COLO829 (cell line): ENCODE measurements at regions not wholly inside any gene's neighbourhood (a gene's known extent, or its start where the extent isn't known, plus 50 kb on each side); places are given as distances from the start of the nearest gene placed in this dataset.
A peak's percentile ranks its signal among the peaks of the same experiment; 100 is the strongest.

ENCODE experiments used
- DNase-seq: peaks from one replicate; pipeline ENCODE4 v3.0.0; 2012; ENCODE audit warnings: low spot score

GRCh38 chr19:31402529-31403316 is 53.5 kb upstream of the TSHZ3 start:
- no peak for DNase-seq

DNA sequence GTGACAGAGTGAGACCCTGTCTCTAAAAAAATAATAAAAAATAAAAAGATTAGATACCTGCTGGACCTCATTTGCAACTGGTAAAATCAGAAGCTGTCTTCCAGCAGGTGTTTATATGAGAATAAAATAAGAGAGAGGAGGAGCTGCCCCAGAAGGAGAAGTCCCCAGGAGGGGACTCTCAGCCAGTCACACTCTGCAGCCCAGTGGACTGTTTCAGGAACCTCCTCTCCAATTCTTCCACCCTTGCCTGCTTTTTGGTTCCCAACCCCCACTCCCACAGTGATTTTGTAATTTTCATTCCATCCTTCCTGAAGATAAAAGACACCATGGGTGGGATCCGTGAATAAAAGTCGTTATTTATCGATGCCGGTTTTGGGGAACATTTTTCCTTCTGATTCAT is 56.9 kb upstream of the TSHZ3 start:
- no peak for DNase-seq

DNA sequence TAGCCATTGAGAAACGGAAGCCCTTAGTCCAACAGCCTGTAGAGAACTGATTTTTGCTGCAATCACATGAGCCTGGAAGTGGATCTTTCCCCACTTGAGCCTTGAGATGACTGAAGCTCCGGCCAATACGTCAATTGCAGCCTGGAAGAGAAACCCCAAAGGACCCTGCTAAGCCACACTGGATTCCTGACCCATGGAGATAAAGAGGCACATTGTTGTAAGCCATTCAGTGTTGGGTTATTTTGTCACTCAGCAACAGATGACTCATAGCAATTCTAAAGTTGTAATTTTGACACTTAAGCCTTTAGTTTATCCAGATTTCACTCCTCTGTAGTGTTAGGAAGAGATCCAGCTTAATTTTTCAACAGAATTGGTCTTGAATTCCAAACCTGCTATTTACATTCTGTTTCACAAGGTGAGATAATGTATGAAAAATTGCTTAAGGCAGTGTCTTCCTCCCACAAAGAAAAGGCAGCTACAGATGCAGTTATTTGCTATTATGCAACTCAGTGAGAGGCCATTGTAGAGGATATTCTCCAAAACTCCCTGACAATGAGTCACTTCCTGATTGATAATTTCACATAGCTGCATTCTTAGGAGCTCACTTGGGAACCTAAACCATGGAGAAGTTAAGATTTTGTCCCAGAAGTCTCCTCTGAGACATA is 59.4 kb upstream of the TSHZ3 start:
- peak; percentile 82 for DNase-seq

- DNase-seq: no peak
These were observed 64.1 kb upstream of the TSHZ3 start for GRCh38 chr19:31413353-31413752.

DNA sequence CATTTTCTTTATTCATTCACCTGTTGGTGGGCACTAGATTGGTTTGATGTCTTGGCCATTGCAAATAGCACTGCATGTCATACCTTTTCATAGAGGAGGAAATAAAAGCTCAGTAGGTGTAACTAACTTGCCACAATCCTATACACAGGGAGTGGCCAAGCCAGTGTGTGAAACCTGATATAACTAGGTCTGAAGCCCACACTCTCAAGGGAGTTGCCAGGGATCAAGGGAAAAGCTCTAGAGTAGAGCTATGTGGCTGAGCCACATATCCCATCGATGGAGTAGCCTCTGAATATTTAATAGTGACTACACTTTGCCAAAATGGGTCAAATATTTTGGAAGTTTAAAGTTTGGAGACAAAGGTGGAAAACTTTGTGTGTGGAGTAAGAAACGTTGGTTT is 66.1 kb upstream of the TSHZ3 start:
- no peak for DNase-seq

DNA sequence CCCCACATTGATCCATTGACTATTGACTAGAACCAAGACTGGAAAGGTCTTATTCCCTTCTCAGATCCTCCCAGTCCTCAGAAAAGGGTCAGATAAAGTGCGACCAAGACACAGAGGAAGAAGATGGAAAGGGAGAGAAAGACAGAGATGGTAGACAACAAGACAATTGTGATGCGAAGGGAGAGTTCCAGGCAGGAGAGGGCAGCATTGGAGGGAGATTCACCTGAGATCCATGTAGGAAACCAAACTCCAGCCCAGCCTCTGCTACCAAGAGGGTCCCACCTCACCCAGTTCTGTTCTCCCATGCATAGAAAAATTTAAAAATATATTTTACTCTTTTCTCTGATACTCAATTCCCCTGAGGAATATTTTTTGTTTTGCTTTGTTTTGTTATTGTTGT is 67.3 kb upstream of the TSHZ3 start:
- no peak for DNase-seq

- no peak for DNase-seq
These were observed 68.8 kb upstream of the TSHZ3 start for GRCh38 chr19:31418055-31418454.

DNA sequence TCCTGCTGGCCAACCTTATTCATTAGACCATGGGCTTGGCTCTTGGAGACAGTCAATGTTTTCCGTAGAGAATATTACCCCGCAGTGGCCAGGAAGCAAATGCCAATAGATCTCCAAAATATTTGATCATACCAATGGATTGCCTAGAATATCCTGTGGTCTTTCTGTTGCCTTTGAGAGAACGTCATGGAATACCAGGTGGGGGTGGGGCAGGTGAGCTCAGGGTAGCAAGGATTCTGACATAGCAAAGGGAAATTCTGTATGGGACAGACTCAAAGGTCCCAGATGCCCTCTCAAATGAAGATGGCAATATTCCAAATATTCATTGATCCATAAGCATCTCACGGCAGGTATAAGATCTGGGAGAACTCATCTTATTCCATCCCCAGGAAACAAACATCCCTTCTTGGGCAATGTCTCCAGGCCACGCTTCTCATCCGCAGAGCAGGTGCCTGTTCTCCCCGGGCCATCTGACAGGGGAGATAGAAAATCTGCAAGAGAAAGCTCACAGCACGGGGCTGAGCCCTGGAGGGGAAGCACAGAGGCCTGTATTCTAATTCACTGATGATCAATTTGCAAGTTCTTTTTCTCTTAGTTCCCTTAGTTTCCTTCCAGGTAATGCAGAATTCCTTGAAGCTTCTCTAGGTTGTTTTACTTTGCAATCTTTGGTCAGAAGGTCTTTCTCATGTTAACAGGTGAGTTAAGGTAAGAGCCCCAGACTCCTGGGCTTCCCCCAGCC is 69.6 kb upstream of the TSHZ3 start:
- no peak for DNase-seq

- DNase-seq: no peak
These were observed 70.7 kb upstream of the TSHZ3 start for GRCh38 chr19:31419871-31420445.

DNA sequence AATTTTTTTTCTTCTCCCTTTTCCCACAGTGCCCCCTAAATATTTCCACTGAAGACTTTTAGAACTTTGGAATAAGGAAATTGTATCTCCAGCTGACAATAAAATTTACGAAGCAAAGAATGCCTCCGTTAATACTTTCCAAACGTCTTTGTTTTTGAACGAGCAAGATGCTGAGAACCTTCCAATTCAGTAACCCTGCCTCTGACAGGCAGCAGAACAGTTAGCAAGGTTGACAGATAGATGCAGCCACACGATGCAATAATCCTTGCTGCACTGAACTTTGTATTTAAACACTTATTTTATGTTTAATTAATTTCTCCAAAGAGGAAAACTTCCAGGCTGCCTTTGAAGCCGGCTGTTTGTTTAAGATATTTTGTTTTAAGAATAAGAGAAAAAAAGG is 71.8 kb upstream of the TSHZ3 start:
- DNase-seq: no peak

- no peak for DNase-seq
These were observed 72.6 kb upstream of the TSHZ3 start for GRCh38 chr19:31421856-31422255.

GRCh38 chr19:31423896-31424295 is 74.7 kb upstream of the TSHZ3 start:
- DNase-seq: no peak

- DNase-seq: no peak
These were observed 75.8 kb upstream of the TSHZ3 start for GRCh38 chr19:31424861-31425620.

- no peak for DNase-seq
These were observed 78.6 kb upstream of the TSHZ3 start for GRCh38 chr19:31427857-31428256.

- no peak for DNase-seq
These were observed 81.1 kb upstream of the TSHZ3 start for GRCh38 chr19:31430381-31430780.

GRCh38 chr19:31432201-31432810 is 83.1 kb upstream of the TSHZ3 start:
- DNase-seq: no peak

DNA sequence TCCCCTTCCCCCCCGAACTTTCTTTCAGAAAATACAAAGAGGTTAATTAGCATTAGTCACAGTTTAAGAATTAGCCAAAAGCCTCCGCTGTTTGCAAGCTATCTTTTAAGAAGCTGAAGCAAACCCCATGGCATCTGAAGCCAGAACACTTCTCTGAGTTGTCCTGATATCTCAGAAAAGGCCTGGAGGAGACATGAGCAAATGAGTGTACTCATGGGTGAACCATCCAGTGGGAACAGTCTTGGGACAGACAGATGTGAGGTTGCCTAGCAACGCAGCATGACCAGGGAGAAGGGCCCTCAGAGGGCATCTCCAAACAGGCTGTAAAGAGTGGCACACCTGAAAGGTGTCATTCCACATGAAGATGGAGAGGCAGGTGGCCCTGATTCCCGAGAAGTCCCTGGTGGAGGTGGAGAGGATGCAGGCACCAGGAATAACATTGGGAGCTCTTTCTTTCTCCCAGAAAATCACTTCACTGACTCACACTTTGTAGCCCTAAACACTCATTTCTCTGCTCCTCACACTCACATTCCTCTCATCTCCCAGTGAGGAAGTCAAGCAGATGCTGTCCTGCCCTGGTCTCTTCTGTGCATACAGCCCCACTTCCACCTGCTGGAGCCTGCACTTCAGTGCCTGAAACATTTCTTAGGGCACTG is 87.0 kb upstream of the TSHZ3 start:
- DNase-seq: no peak

DNA sequence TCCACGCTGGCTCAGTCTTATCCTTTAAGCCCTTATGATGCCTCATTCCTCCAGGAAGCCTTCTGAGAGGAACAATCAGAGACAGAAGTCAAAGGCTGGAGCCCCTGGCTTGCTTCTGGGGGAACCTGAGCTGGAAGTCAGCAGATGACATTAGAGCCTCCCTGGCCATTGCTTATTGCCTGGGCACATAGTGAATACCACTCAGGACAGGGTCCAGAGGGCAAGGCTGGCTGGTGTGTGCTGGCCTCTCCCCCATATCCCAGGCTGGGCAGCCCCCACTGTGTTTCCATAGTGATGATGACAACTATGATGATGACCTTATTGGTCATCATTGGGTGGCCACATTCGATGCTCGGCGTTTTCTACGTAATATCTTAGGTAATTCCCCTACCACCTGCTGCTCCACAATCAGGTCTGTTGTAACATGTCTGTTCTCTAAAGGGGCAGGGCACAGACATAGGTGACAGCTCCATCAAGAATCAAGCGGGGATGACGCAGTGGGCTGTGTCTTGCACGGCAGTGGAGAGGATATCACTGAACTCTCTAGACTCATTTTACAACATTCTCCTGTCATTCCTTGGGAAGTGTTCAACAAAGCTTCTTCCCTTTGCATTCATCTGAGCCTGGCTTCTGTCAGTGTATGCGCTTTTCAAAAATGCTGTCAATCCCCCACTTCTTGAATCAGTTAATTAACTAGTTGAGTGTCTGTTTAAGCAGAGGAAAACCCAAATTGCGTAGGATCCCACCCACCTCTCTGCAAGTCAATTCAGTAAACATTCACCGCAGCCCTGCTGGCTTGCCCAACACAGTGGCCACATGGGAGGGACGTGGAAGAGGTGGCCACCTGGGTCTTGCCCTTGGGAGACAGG is 89.4 kb upstream of the TSHZ3 start:
- DNase-seq: no peak

DNA sequence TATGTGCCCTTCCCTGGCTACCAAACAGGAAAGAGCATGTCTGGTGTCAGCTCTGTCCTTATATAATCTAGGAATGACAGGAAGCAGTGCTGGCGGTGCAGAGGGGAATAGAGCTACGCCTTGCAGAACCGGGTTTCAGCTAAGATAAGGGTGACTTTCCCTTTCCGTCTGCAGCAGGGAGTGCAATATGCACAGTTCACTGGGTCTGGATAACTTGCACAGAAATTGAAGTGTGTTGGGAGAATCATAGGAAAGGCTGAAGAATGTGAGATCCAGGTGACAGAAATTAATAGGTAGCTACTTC is 90.0 kb upstream of the TSHZ3 start:
- no peak for DNase-seq

GRCh38 chr19:31444931-31445330 is 95.7 kb upstream of the TSHZ3 start:
- no peak for DNase-seq
